Transverse colon (tissue), 4 donors: ENCODE measurements at regions not wholly inside any gene's neighbourhood (a gene's known extent, or its start where the extent isn't known, plus 50 kb on each side); places are given as distances from the start of the nearest gene placed in this dataset.

Source experiments
- DNase-seq: peaks from one replicate; pipeline ENCODE4 v3.0.0-alpha.2; 2019
- H3K27ac ChIP-seq, 4 donors: fragments of 200-600 bp; sonication (generic); 2 replicates each; pipeline ENCODE4 v1.5.1; 2016 to 2018; ENCODE audit warnings: inconsistent platforms in 4 of 4
- H3K27me3 ChIP-seq: fragments of 200-600 bp; sonication (generic); 2 replicates; pipeline ENCODE4 v1.5.1; 2017; ENCODE audit warnings: inconsistent platforms
- H3K36me3 ChIP-seq, 4 donors: fragments of 200-600 bp; sonication (generic); 2 replicates each; pipeline ENCODE4 v1.5.1; 2017 to 2019; ENCODE audit warnings: inconsistent platforms in 4 of 4
- H3K4me1 ChIP-seq, 4 donors: fragments of 200-600 bp; sonication (generic); 2 replicates each; pipeline ENCODE4 v1.5.1; 2017 to 2020; ENCODE audit warnings: inconsistent platforms in 4 of 4
- H3K4me3 ChIP-seq, 4 donors: fragments of 200-600 bp; sonication (generic); 1 replicate in 1 of 4; 2 replicates in 3 of 4; pipeline versions ENCODE4 v1.5.1 to v1.6.1; 2017 to 2019; ENCODE audit warnings: inconsistent platforms in 4 of 4
- H3K9me3 ChIP-seq, 2 donors: fragments of 200-600 bp; sonication (generic); 2 replicates each; pipeline ENCODE4 v1.5.1; 2017 to 2019; ENCODE audit warnings: inconsistent platforms in 2 of 2
- EP300 ChIP-seq: sonication (generic); formaldehyde crosslinking; IDR thresholded peaks from one replicate; pipeline ENCODE4 v1.6.1; 2017; ENCODE audit warnings: antibody characterized with exemption, low read depth
- POLR2A ChIP-seq: fragments of 450-650 bp; IDR thresholded peaks from one replicate; pipeline ENCODE4 v1.6.1; 2016; ENCODE audit warnings: antibody characterized with exemption, mild to moderate bottlenecking, moderate library complexity
- POLR2AphosphoS5 ChIP-seq, 3 donors: sonication (generic); formaldehyde crosslinking; IDR thresholded peaks; one replicate each; pipeline ENCODE4 v1.6.1; 2016; ENCODE audit warnings: antibody characterized with exemption in 3 of 3
- WGBS, 2 donors: methylation state at CpG; one replicate each; pipeline ENCODE4 v1.1.5; 2018; ENCODE audit warnings: low coverage in 1 of 2; 5-methylcytosine and 5-hydroxymethylcytosine counted together
- in situ Hi-C, 4 donors: fragments of 200-750 bp; cut with MboI; loops; one replicate each; pipeline versions ENCODE4 v1.15.0 to v1.15.1; 2017; ENCODE audit warnings: low sequenced_read_pairs in 3 of 4, low pct_ligation_motif_present in 1 of 4, low pct_unique_long_range_greater_than_20kb in 1 of 4
- intact Hi-C: fragments of 100-400 bp; cut with DNase I; formaldehyde crosslinking; loops from one replicate; pipeline ENCODE4 v1.15.1; 2023; ENCODE audit warnings: low total_unique reads
- TF ChIP-seq, protein P1 (sequence below), 5 experiments: fragments of 200-600 bp in 3 of 5; fragments of 450-650 bp in 2 of 5; sonication (generic) in 3 of 5; IDR thresholded peaks; 1 replicate in 2 of 5; 2 replicates in 3 of 5; pipeline ENCODE4 v1.5.1; 2016 to 2017; ENCODE audit warnings: antibody characterized with exemption in 5 of 5, inconsistent platforms in 3 of 5, mild to moderate bottlenecking in 2 of 5, moderate library complexity in 1 of 5

DNA sequence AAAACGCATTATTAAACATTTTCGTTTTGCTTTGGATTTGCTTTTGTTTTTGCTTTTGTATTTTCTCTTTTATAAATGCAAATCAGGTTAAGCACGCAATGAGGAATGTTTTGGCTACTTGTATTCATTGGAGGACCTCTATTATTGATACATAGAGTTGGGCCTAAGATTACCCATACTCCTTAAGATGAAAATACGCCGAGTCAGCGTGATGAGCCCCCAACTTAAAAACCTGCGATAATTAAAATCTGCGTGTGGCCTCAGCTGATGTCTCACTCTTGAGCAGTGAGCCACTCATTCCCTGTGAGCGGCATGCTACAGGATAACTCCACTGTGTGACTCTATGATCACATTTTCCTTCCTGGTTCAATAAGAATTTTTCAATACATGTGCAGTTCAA is 518.3 kb downstream of the IRX1 start:
- intact Hi-C loops (no loop called here), in situ Hi-C loops (no loop called here)
- Histone ChIP-seq H3K36me3 (no peaks in the 10 kb centered on the region), H3K4me3 (no peak overlapping the region), H3K4me1 (no peaks in the 10 kb centered on the region), H3K9me3 (no peaks in the 10 kb centered on the region), H3K27ac (no peak overlapping the region), H3K27me3 (no peaks in the 10 kb centered on the region)
- TF ChIP-seq, protein P1, sequence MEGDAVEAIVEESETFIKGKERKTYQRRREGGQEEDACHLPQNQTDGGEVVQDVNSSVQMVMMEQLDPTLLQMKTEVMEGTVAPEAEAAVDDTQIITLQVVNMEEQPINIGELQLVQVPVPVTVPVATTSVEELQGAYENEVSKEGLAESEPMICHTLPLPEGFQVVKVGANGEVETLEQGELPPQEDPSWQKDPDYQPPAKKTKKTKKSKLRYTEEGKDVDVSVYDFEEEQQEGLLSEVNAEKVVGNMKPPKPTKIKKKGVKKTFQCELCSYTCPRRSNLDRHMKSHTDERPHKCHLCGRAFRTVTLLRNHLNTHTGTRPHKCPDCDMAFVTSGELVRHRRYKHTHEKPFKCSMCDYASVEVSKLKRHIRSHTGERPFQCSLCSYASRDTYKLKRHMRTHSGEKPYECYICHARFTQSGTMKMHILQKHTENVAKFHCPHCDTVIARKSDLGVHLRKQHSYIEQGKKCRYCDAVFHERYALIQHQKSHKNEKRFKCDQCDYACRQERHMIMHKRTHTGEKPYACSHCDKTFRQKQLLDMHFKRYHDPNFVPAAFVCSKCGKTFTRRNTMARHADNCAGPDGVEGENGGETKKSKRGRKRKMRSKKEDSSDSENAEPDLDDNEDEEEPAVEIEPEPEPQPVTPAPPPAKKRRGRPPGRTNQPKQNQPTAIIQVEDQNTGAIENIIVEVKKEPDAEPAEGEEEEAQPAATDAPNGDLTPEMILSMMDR (IDR thresholded peaks at IDR 0.05) = no peak
- TF ChIP-seq POLR2AphosphoS5 (IDR thresholded peaks at IDR 0.05) = no peak
- TF ChIP-seq POLR2A = no peak
- DNase-seq = no peak
- 92 to 94% methylated on average over 8 to 9 of the region's 9 CpGs for WGBS, 2 donors

DNA sequence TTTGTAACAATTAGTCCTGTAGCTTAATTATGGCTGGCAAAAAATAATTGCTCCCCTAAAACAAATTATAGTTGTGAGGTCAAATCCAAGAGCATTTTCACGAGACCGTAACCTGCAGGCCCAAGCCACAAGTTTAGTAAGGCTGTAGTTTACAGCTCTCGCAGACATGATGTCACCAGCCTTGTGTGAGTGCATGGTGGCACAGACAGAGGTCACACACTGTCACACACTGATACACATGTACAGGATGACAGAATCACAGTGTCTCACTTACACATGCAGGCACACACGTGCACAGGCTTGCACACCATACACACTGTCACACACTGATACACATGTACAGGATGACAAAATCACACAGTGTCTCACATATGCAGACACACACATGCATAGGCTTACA is 518.8 kb downstream of the IRX1 start:
- intact Hi-C loops = no loop called here
- in situ Hi-C loops = no loop called here
- no peaks in the 10 kb centered on the region for H3K4me1 ChIP-seq
- no peaks in the 10 kb centered on the region for H3K27me3 ChIP-seq
- H3K4me3 ChIP-seq = no peak overlapping the region
- no peaks in the 10 kb centered on the region for H3K36me3 ChIP-seq
- TF ChIP-seq, protein P1 (IDR thresholded peaks at IDR 0.05) = no peak
- TF ChIP-seq POLR2A = no peak
- no peak for TF ChIP-seq POLR2AphosphoS5 (IDR thresholded peaks at IDR 0.05)
- TF ChIP-seq EP300 = no peak
- no peaks in the 10 kb centered on the region for H3K9me3 ChIP-seq
- H3K27ac ChIP-seq = no peak overlapping the region
- 70% methylated on average over 4 of the region's 4 CpGs; no CpG with 5 or more reads in 1 of the 2 donors for WGBS, 2 donors
- no peak for DNase-seq

DNA sequence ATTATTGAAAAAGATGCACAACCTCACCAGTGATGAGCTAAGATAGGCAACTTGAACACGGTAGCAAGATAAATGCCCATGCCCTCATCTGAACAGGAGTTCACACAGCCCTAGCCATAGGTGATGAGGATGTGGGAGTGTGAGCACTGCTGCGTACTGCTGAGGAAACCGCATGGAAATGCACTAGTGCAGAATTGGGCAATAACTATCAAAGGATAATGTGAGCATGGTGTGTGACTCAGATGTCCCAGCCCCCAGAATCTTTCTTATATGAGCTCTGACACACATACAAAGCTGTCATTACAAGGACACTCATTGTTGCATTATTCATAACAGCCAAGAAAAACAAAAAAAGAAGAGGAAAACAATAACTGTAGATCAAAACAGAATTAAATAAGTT is 521.2 kb downstream of the IRX1 start:
- in situ Hi-C loops (no loop called here), intact Hi-C loops (no loop called here)
- TF ChIP-seq POLR2A (no peak), POLR2AphosphoS5 (IDR thresholded peaks at IDR 0.05) (no peak), EP300 (no peak)
- TF ChIP-seq, protein P1 (IDR thresholded peaks at IDR 0.05) = no peak
- Histone ChIP-seq H3K4me1 (no peaks in the 10 kb centered on the region), H3K27me3 (no peaks in the 10 kb centered on the region), H3K27ac (no peak overlapping the region), H3K4me3 (no peak overlapping the region), H3K9me3 (no peaks in the 10 kb centered on the region), H3K36me3 (no peaks in the 10 kb centered on the region)
- 84 to 85% methylated on average over 3 of the region's 3 CpGs for WGBS, 2 donors
- no peak for DNase-seq

DNA sequence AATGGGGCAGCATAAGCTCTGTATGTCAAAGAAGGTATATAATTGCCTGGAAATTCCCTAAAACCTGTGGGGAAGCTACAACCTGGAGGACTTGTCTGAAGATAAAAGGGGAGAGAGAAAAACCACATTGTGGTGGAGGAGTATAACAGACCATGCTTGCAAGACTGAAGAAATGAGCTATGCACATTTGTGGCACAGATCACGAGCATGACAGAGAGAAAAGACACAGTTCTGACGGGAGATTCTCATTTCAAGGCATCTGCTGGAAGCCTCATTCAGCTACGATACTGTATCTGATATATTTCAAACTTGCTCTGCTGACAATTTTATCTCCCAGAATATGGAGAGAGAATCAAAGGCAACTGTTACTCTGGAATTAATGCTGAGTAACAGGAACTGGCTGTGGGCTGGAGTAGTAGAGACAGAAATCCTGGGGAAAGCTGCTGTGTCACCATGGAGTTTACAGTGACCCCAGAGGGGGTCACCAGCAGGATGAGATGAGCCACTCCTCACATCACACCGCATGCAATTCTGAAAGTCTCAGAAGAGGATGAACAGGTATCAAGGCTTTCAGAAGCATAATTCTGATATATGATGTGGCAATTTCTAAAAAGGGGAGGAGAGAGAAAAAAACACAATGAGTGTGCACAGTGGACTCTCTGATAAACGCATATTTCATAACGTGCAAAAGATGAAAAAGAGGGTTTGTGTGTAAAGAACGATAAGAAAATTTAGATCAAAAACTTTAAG is 528.8 kb downstream of the IRX1 start:
- intact Hi-C loops (no loop called here), in situ Hi-C loops (no loop called here)
- Histone ChIP-seq H3K27ac (no peak overlapping the region), H3K4me3 (no peak overlapping the region), H3K9me3 (no peaks in the 10 kb centered on the region), H3K27me3 (no peaks in the 10 kb centered on the region), H3K4me1 (no peaks in the 10 kb centered on the region), H3K36me3 (no peaks in the 10 kb centered on the region)
- TF ChIP-seq, protein P1 (IDR thresholded peaks at IDR 0.05) = no peak
- WGBS, 2 donors = 32 to 62% methylated on average over 3 to 7 of the region's 7 CpGs
- no peak for DNase-seq
